Tibial nerve (tissue), 4 donors: ENCODE measurements at regions not wholly inside any gene's neighbourhood (a gene's known extent, or its start where the extent isn't known, plus 50 kb on each side); places are given as distances from the start of the nearest gene placed in this dataset.

Experiments used
- EP300 ChIP-seq, 2 donors: sonication (generic); formaldehyde crosslinking; IDR thresholded peaks; one replicate each; pipeline ENCODE4 v1.6.1; 2017; ENCODE audit warnings: antibody characterized with exemption in 2 of 2, mild to moderate bottlenecking in 1 of 2
- POLR2A ChIP-seq, 2 donors: fragments of 450-650 bp; IDR thresholded peaks; one replicate each; pipeline ENCODE4 v1.6.1; 2017; ENCODE audit warnings: antibody characterized with exemption in 2 of 2, mild to moderate bottlenecking in 2 of 2, moderate library complexity in 2 of 2
- TF ChIP-seq, protein P1 (sequence below), 5 experiments: fragments of 200-600 bp in 3 of 5; fragments of 450-650 bp in 2 of 5; sonication (generic) in 3 of 5; IDR thresholded peaks; one replicate each; pipeline ENCODE4 v1.5.1; 2016 to 2019; ENCODE audit warnings: antibody characterized with exemption in 5 of 5, mild to moderate bottlenecking in 3 of 5, moderate library complexity in 2 of 5

DNA sequence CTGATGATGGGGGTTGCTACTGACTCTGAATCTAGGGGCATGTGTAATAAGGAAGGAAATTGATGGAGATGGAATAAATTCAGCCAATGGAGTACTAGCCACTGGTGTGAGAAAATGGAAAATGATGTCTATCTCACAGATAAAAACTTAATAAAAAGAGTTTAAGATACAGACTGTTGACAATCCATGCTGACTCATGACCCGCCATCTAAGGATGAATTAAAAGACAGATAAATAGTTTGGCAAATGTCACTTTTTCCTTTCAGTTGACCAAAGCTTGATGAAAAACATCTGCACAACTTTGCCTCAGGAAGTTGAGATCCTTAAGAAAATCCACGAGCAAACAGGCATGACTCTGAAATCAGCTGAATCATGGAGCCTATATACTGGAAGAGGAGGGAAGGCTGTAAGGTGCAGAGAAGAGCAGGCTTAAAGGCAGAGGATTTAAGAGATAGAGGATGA, 82.6 kb upstream of the BMP5 start:
- TF ChIP-seq, protein P1, sequence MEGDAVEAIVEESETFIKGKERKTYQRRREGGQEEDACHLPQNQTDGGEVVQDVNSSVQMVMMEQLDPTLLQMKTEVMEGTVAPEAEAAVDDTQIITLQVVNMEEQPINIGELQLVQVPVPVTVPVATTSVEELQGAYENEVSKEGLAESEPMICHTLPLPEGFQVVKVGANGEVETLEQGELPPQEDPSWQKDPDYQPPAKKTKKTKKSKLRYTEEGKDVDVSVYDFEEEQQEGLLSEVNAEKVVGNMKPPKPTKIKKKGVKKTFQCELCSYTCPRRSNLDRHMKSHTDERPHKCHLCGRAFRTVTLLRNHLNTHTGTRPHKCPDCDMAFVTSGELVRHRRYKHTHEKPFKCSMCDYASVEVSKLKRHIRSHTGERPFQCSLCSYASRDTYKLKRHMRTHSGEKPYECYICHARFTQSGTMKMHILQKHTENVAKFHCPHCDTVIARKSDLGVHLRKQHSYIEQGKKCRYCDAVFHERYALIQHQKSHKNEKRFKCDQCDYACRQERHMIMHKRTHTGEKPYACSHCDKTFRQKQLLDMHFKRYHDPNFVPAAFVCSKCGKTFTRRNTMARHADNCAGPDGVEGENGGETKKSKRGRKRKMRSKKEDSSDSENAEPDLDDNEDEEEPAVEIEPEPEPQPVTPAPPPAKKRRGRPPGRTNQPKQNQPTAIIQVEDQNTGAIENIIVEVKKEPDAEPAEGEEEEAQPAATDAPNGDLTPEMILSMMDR (IDR thresholded peaks at IDR 0.05) = no peak
- TF ChIP-seq POLR2A (IDR thresholded peaks at IDR 0.05) (no peak), EP300 (IDR thresholded peaks at IDR 0.05) (no peak)
